Gastroesophageal sphincter (tissue), 4 donors: ENCODE measurements at regions not wholly inside any gene's neighbourhood (a gene's known extent, or its start where the extent isn't known, plus 50 kb on each side); places are given as distances from the start of the nearest gene placed in this dataset.

Source experiments
- ATAC-seq: fragments of 150-250 bp; one replicate; pipeline ENCODE4 v1.9.1; 2016; ENCODE audit warnings: mild to moderate bottlenecking, moderate library complexity
- H3K27ac ChIP-seq, 4 donors: fragments of 200-600 bp; sonication (generic) in 3 of 4; 1 replicate in 3 of 4; 2 replicates in 1 of 4; pipeline ENCODE4 v1.5.1; 2016 to 2019
- H3K27me3 ChIP-seq: fragments of 200-600 bp; sonication (generic); one replicate; pipeline ENCODE4 v1.5.1; 2019
- H3K36me3 ChIP-seq, 2 donors: fragments of 200-600 bp; sonication (generic); one replicate each; pipeline ENCODE4 v1.5.1; 2019; ENCODE audit warnings: control low read depth in 1 of 2
- H3K4me1 ChIP-seq, 3 donors: fragments of 200-600 bp; sonication (generic); 1 replicate in 2 of 3; 2 replicates in 1 of 3; pipeline ENCODE4 v1.5.1; 2016 to 2019; ENCODE audit warnings: control low read depth in 2 of 3
- H3K4me3 ChIP-seq, 2 donors: fragments of 200-600 bp; sonication (generic); one replicate each; pipeline ENCODE4 v1.5.1; 2019; ENCODE audit warnings: mild to moderate bottlenecking in 1 of 2, moderate library complexity in 1 of 2
- H3K9me3 ChIP-seq, 3 donors: fragments of 200-600 bp; sonication (generic); one replicate each; pipeline ENCODE4 v1.5.1; 2017 to 2019; ENCODE audit warnings: control low read depth in 2 of 3
- EP300 ChIP-seq: sonication (generic); formaldehyde crosslinking; IDR thresholded peaks from one replicate; pipeline ENCODE4 v1.6.1; 2017; ENCODE audit warnings: antibody characterized with exemption, mild to moderate bottlenecking
- POLR2A ChIP-seq, 2 donors: fragments of 450-650 bp; IDR thresholded peaks; one replicate each; pipeline ENCODE4 v1.6.1; 2017; ENCODE audit warnings: antibody characterized with exemption in 2 of 2, mild to moderate bottlenecking in 2 of 2, moderate library complexity in 1 of 2
- POLR2AphosphoS5 ChIP-seq: sonication (generic); formaldehyde crosslinking; IDR thresholded peaks from one replicate; pipeline ENCODE4 v1.6.1; 2017; ENCODE audit warnings: antibody characterized with exemption
- WGBS, 2 donors: methylation state at CpG; one replicate each; pipeline ENCODE4 v1.1.5; 2018; ENCODE audit warnings: low coverage in 1 of 2; 5-methylcytosine and 5-hydroxymethylcytosine counted together
- TF ChIP-seq, protein P1 (sequence below), 4 experiments: fragments of 200-600 bp in 2 of 4; fragments of 450-650 bp in 2 of 4; sonication (generic) in 1 of 4; IDR thresholded peaks; one replicate each; pipeline ENCODE4 v1.5.1; 2017 to 2019; ENCODE audit warnings: antibody characterized with exemption in 4 of 4, mild to moderate bottlenecking in 2 of 4, moderate library complexity in 2 of 4

DNA sequence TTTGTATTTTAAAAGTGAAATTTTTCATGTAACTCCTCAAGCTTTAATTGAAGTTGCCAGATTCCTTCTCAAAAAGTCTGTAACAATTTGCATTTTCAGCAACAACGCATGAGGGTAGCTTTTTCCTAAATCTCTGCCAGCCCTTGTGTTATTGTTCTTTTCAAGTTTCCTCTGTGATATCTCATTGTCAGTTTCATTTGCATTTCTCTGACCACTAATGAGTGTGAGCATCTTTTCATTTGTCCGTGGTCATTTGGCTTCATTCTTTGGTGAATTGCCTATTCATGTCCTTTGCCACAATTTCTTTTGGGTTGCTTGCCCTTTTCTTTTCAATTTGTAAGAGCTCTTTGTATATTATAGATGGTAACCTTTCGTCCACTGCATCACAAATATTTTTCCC is 68.0 kb upstream of the NKD1 start:
- Histone ChIP-seq H3K9me3 (peaks cover 0 to 6% (median 0%) of the 10 kb centered on the region in 3 donors), H3K4me3 (no peak overlapping the region), H3K27ac (no peak overlapping the region), H3K27me3 (no peaks in the 10 kb centered on the region), H3K36me3 (no peaks in the 10 kb centered on the region), H3K4me1 (no peaks in the 10 kb centered on the region)
- TF ChIP-seq POLR2A (IDR thresholded peaks at IDR 0.05) (no peak), EP300 (no peak), POLR2AphosphoS5 (no peak)
- TF ChIP-seq, protein P1, sequence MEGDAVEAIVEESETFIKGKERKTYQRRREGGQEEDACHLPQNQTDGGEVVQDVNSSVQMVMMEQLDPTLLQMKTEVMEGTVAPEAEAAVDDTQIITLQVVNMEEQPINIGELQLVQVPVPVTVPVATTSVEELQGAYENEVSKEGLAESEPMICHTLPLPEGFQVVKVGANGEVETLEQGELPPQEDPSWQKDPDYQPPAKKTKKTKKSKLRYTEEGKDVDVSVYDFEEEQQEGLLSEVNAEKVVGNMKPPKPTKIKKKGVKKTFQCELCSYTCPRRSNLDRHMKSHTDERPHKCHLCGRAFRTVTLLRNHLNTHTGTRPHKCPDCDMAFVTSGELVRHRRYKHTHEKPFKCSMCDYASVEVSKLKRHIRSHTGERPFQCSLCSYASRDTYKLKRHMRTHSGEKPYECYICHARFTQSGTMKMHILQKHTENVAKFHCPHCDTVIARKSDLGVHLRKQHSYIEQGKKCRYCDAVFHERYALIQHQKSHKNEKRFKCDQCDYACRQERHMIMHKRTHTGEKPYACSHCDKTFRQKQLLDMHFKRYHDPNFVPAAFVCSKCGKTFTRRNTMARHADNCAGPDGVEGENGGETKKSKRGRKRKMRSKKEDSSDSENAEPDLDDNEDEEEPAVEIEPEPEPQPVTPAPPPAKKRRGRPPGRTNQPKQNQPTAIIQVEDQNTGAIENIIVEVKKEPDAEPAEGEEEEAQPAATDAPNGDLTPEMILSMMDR (IDR thresholded peaks at IDR 0.05): no peak
- 65 to 72% methylated on average over 3 of the region's 3 CpGs for WGBS, 2 donors
- ATAC-seq: no peak

DNA sequence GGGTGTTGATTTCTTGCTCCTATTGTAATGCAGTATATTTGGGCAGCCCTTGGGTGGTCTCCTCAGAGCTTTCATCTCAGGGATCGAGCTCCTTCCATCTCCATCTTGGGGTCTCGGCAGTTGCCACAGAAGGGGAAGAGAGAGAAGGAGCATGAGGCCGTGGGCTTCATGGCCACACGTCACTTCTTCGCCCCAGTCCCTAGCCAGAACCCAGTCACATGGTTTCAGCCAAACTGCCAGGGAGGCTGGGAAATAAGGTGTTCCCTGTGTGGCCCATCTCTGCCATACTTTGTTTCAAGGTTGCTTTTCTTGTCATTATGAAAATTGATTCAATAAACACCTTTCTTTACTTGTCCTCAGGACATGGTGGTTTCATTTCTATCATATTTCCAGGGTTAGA is 68.4 kb upstream of the NKD1 start:
- Histone ChIP-seq H3K4me1 (no peaks in the 10 kb centered on the region), H3K27ac (no peak overlapping the region), H3K9me3 (peaks cover 0 to 1% (median 0%) of the 10 kb centered on the region in 3 donors), H3K36me3 (no peaks in the 10 kb centered on the region), H3K27me3 (no peaks in the 10 kb centered on the region), H3K4me3 (no peak overlapping the region)
- TF ChIP-seq POLR2AphosphoS5 (no peak), EP300 (no peak), POLR2A (IDR thresholded peaks at IDR 0.05) (no peak)
- TF ChIP-seq, protein P1 (IDR thresholded peaks at IDR 0.05): no peak
- 90% methylated on average over 2 of the region's 5 CpGs for WGBS, 2 donors
- no peak for ATAC-seq

DNA sequence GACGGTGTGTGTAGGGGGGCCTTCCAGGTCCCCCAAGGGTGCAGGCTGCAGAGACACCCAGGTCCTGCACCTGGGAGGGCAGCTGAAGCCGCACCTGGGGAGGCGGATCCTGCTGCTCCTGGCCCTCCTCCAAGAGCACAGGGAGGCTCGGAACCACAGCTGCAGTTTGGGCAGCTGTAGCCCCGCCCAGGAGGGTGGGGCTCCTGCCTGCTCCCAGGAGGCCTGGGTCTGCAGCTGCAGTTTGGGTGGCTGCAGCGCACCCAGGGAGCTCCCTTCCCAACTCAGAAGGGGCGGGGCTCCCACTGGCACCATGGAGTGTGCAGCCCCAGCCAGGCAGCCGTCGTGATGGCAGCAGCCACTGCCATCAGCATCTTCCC is 69.4 kb upstream of the NKD1 start:
- H3K27ac ChIP-seq: no peak overlapping the region
- TF ChIP-seq, protein P1 (IDR thresholded peaks at IDR 0.05): no peak
- TF ChIP-seq POLR2AphosphoS5: no peak
- TF ChIP-seq EP300: no peak
- no peak for TF ChIP-seq POLR2A (IDR thresholded peaks at IDR 0.05)
- H3K4me3 ChIP-seq: no peak overlapping the region
- H3K27me3 ChIP-seq: no peaks in the 10 kb centered on the region
- H3K9me3 ChIP-seq: no peaks in the 10 kb centered on the region
- no peaks in the 10 kb centered on the region for H3K4me1 ChIP-seq
- no peak for ATAC-seq
- no peaks in the 10 kb centered on the region for H3K36me3 ChIP-seq
- 84% methylated on average over 4 of the region's 9 CpGs; no CpG with 5 or more reads in 1 of the 2 donors for WGBS, 2 donors

DNA sequence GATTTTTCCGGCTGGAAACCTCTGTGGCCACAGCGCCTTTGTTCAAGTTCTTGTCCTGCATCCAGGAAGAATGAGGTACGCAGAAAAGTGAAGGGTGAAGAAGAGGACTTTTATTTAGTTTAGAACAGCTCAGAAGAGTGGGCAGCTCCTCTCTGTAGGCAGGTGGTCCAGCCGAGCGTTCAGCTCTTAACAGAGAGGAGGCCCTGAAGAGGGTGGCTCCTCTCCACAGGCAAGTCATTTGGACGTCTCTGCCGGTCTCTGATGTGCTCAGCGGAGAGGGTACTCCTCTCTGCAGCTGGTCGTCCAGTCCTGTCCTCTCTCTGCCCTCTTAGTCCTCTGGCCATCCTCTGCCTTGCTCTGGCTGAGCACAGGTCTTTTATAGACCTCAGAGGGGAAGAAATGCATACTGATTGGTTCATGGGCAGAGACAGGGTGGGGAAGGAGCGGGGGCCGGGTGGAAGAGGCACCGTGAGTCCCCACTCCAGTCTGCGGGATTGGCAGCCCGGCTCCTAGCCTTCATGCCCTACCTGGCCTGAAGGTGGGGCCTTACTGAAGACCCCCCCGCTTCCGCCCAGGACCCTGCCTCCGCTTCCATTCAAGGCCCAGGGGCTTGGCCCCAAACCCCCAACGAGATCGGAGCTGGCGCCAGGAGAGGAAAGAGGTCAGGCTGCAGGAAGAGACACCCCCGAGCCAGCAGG is 70.0 kb upstream of the NKD1 start:
- WGBS, 2 donors: 58 to 64% methylated on average over 6 of the region's 21 CpGs
- no peaks in the 10 kb centered on the region for H3K4me1 ChIP-seq
- ATAC-seq: no peak
- H3K27me3 ChIP-seq: no peaks in the 10 kb centered on the region
- H3K36me3 ChIP-seq: no peaks in the 10 kb centered on the region
- no peak overlapping the region for H3K4me3 ChIP-seq
- TF ChIP-seq EP300 (no peak), POLR2A (IDR thresholded peaks at IDR 0.05) (no peak), POLR2AphosphoS5 (no peak)
- TF ChIP-seq, protein P1 (IDR thresholded peaks at IDR 0.05): no peak
- H3K27ac ChIP-seq: no peak overlapping the region
- H3K9me3 ChIP-seq: no peaks in the 10 kb centered on the region

DNA sequence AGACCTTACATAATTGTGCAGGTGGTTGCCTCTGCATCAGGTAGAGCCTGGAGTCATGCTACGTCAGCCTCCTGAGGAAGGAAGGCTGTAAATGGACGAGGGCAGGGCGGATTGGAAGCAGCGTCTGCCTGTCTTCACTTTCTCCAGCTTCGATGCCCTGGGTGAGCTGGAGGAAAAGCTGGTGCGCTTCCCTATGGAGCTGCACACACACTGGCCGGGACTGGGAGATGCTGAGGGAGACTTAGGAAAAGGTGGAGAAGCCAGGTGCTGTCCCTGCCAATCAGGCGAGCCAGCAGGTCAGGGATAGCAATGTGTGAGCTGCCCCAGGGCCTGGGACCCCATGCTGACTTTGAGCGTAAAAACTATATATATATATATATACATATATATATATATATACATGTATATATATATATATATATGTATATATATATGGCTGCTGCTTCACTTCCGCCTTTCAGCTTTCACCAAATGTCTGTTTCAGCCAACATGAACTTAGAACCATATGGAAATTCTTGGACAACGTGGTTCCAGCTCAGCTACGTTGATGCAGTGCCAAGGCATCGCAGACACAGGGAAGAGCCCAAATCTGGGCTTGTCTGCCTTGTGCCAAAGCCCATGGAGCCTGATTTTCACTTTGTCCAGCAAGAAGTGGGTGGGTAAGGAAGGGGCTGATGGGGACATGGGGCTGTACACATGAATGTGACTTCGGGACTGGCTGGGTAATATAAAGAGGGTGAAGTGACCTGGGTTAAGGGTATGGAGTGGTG is 71.5 kb upstream of the NKD1 start:
- no peak for ATAC-seq
- TF ChIP-seq POLR2AphosphoS5: no peak
- Histone ChIP-seq H3K4me1 (no peaks in the 10 kb centered on the region), H3K4me3 (no peak overlapping the region), H3K27me3 (no peaks in the 10 kb centered on the region), H3K9me3 (no peaks in the 10 kb centered on the region), H3K36me3 (no peaks in the 10 kb centered on the region), H3K27ac (no peak overlapping the region)
- WGBS, 2 donors: 73 to 80% methylated on average over 8 to 14 of the region's 14 CpGs
